ENCODE measurements at regions not wholly inside any gene's neighbourhood (a gene's known extent, or its start where the extent isn't known, plus 50 kb on each side); places are given as distances from the start of the nearest gene placed in this dataset.

- TF ChIP-seq ZBTB40 (IDR thresholded peaks at IDR 0.05; ENCODE audit: borderline replicate concordance) (no peak), RAD21 (IDR thresholded peaks at IDR 0.05; ENCODE audit: insufficient read depth, low read depth, low read length) (no peak), MYB (IDR thresholded peaks at IDR 0.05; ENCODE audit: borderline replicate concordance, low read depth, low read length) (no peak), ATF3 (IDR thresholded peaks at IDR 0.05; ENCODE audit: borderline replicate concordance, extremely low read depth, low read depth, low read length) (no peak)
Observed at GRCh38 chr15:31973197-31973596, 57.1 kb upstream of the CHRNA7 start (continued).

GRCh38 chr15:31974154-31974794, 56.0 kb upstream of the CHRNA7 start:
- H3K36me3 ChIP-seq (ENCODE audit: control insufficient read depth in 2 of 2, insufficient read depth in 2 of 2, low read length in 1 of 2) = no peaks in the 10 kb centered on the region
- ChIA-PET RAD21 (ENCODE audit: unreplicated experiment) (interaction anchor here (0.5 kb wide), 1 partner anchor 533 kb away, joined by 3 read pairs; no protein-coding TSS in a partner anchor), POLR2A (no interaction called here), CTCF (interaction anchor here (0.8 to 1.7 kb wide), 3 partner anchors 18 to 481 kb away, joined by 3 to 5 read pairs (median 3); no protein-coding TSS in a partner anchor), SMC1A (ENCODE audit: uncharacterized antibody, unreplicated experiment) (no interaction called here)
- H3K4me3 ChIP-seq = no peak overlapping the region
- in situ Hi-C loops (cut with MboI) (no loop called here), intact Hi-C loops (cut with micrococcal nuclease; ENCODE audit: unreplicated experiment) (loop anchor here (10.0 kb wide), 2 partner anchors 131 to 319 kb away; no protein-coding TSS in a partner anchor)
- no peak overlapping the region for H3K9ac ChIP-seq (ENCODE audit: control insufficient read depth, insufficient read depth, low read length)
- no peak overlapping the region for H2AFZ ChIP-seq (ENCODE audit: control insufficient read depth, low read depth, low read length)
- no TSS peak for BruUV-seq (replicated peaks)
- WGBS (ENCODE audit: insufficient coverage, insufficient replicate concordance, low lambda C conversion rate, missing lambda C conversion rate) = 13% methylated on average over 6 of the region's 6 CpGs
- H3K9me3 ChIP-seq (replicated peaks; ENCODE audit: control insufficient read depth, insufficient read depth, low read length) = no peaks in the 10 kb centered on the region
- H3K79me2 ChIP-seq (ENCODE audit: control insufficient read depth, insufficient read depth, low read length) = no peaks in the 10 kb centered on the region
- H3K4me2 ChIP-seq (ENCODE audit: control insufficient read depth, insufficient read depth) = no peak overlapping the region
- no peak for FAIRE-seq
- H3K27me3 ChIP-seq (replicated peaks in 1 of 2; ENCODE audit: control insufficient read depth in 2 of 2, insufficient read depth in 2 of 2, low read length in 1 of 2) = no peaks in the 10 kb centered on the region
- no peaks in the 10 kb centered on the region for H3K4me1 ChIP-seq (ENCODE audit: control insufficient read depth, insufficient read depth, low read length)
- no peak for ATAC-seq
- DNase-seq (ENCODE audit: low read depth, low spot score) = no peak
- no peak overlapping the region for H3K27ac ChIP-seq (ENCODE audit: control insufficient read depth, insufficient read depth)
- H4K20me1 ChIP-seq (ENCODE audit: control insufficient read depth, insufficient read depth) = no peaks in the 10 kb centered on the region
- TF ChIP-seq FOXM1 (IDR thresholded peaks at IDR 0.05; ENCODE audit: low read depth, low read length) (no peak), RAD21 (IDR thresholded peaks at IDR 0.05; ENCODE audit: insufficient read depth, low read depth, low read length) (no peak), ZSCAN29 (IDR thresholded peaks at IDR 0.05) (no peak), JUND (IDR thresholded peaks at IDR 0.05; ENCODE audit: low read depth, low read length) (no peak), SMAD1 (IDR thresholded peaks at IDR 0.05; ENCODE audit: low read depth, partially characterized antibody) (no peak), CREM (IDR thresholded peaks at IDR 0.05; ENCODE audit: low read depth) (no peak), POU2F2 (IDR thresholded peaks at IDR 0.05; ENCODE audit: borderline replicate concordance, low read depth, low read length) (no peak), BACH1 (IDR thresholded peaks at IDR 0.05; ENCODE audit: borderline replicate concordance) (no peak), NFYA (IDR thresholded peaks at IDR 0.05; ENCODE audit: borderline replicate concordance, low read depth, low read length) (no peak), CBFB (IDR thresholded peaks at IDR 0.05; ENCODE audit: low read depth) (no peak)

Data from GM12878 (cell line).